ENCODE measurements at regions not wholly inside any gene's neighbourhood (a gene's known extent, or its start where the extent isn't known, plus 50 kb on each side); places are given as distances from the start of the nearest gene placed in this dataset.

DNA sequence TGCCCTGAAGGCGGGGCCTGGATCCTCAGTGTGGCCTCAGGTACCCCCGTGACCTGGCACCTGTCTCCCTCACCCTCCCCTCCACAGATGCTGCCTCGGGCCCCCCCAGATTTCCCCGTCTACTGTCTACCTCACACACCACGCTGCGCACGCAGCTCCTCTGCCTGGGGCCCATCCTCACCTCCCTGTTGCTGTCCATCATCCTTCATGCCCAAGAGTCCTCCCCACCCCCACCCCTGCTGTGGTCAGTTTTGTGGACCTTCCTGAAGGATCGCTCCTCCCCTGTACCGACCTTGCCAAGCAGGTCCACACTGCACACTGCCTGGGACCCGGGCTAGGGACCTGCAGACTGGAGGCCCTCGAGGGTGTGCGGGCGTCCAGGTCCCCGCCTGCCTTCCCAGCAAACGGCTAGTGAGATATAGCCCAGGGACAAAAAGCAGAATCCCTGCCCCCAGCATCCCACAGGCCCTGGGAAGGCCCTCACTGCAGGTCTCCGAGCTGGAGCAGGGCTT lies 197.4 kb upstream of the DIO3 start:
- TF ChIP-seq POLR2AphosphoS5 (IDR thresholded peaks at IDR 0.05; ENCODE audit: borderline replicate concordance, low read depth, low read length) (no peak), EZH2 (IDR thresholded peaks at IDR 0.05) (no peak)

All from SK-N-MC (cell line).